GM19328 (cell line): ENCODE measurements at regions not wholly inside any gene's neighbourhood (a gene's known extent, or its start where the extent isn't known, plus 50 kb on each side); places are given as distances from the start of the nearest gene placed in this dataset.
"Not testable (repeated sequence)": the region's sequence is repeated elsewhere in the genome, so short reads cannot be mapped to it uniquely, and the experiment has no call there.

ENCODE experiments used
- ATAC-seq: cut with Tn5 transposase; IDR thresholded peaks from one replicate; pipeline ENCODE4 v1.9.1; 2021; ENCODE audit warnings: mild to moderate bottlenecking, moderate library complexity; ENCODE audit not compliant: unreplicated experiment

DNA sequence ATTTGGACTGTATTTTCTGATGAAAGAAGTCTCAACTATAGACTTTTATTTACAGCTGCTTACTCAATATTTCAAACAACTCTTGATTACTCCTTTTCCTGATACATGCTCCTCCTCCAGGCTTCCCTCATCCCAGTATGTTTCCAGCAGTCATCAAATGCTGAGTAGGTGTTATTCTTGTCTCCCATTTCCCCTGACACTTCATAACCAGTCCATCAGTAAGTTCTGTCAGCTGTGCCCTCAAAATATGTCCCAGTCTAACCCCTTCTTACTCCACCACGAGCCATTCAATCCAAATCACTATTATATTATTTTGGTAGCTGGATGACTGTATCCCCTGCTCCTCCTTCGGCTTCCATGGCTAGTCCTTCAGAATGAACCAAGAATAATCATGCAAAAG, 189.1 kb upstream of the DTNA start:
- no peak for ATAC-seq

- ATAC-seq: no peak
These were observed 187.5 kb upstream of the DTNA start for GRCh38 chr18:34522603-34523002.

DNA sequence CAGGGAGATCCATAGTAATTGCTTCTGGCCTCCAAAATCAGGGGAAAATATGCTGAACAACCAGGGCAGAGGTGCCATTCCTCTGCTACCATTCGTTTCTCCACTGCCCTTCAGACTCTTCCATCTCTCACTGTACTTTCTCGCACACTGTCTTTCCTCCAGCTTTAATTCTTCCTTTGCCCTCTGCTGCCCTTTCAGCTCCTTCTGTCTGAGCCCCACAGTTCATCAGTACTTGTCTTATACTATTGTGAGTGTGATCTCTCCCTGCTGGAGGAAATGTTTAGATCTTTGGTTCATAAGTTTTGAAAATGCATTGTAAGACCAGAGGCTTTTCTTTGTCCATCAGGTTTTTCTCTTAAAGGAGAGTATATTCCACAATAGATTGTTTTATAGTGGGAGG, 184.9 kb upstream of the DTNA start:
- ATAC-seq: no peak

DNA sequence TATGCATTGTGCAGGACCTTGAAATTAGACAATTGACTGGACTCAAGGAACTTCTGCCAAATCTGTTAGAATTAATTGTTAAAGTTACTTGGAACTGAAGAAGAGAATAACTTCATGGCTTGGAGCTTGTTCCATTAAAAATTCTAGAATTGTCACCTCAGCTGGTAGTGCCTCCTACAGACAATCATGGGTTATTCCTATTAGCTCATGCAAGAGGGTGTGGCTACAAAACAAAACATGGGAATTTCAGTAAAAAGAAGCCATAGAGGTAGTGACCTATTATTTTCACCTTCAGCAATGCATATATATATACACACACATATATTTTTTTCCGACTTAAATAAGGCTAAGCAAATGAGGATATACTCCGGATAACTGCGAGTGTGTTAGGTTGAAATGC, 181.9 kb upstream of the DTNA start:
- no peak for ATAC-seq

DNA sequence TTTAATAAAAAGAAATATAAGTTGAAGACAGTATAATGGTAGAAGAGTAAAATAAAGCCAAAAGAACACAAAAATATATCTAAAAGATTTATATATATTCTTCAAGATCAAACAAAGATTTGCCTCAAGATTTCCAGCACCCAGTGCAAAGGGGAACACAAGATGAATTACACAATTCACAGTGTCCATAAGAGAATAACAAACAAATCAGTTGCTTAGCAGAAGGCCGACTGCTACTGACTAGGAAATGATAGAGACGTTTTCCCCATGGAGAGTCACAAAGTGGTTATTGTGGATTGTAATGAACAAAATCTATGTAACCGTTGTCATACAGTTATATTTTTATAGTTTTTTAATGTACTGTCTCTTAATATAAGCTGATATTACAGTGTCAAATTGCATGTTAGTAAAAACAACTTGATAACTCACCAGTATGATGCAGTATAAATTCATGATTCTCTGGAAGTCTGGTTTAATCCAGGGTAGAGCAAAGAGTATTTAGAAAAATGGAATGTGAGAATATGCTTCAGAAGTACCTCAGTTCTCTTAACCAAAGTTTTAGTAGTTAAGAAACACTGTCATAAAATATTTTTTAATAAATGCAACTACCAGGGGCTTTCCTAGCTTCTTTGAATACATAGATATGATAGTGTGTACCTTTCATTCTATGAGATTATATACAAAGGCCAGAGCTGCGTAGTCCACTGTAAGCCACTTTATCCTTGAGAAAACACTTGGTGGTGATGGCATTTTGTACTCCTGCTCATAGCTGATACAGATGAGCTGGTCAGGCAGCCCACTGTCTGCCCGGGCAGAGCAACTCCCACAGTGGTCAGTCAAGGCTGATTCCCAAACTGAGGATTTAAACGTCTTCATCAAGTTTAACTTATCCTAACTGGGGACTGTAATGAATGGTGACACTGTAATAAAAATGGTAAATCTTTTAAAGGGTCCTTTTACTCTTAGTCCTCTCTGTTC, 180.5 kb upstream of the DTNA start:
- ATAC-seq: no peak

- ATAC-seq: no peak
These were observed 179.0 kb upstream of the DTNA start for GRCh38 chr18:34531110-34531509.

DNA sequence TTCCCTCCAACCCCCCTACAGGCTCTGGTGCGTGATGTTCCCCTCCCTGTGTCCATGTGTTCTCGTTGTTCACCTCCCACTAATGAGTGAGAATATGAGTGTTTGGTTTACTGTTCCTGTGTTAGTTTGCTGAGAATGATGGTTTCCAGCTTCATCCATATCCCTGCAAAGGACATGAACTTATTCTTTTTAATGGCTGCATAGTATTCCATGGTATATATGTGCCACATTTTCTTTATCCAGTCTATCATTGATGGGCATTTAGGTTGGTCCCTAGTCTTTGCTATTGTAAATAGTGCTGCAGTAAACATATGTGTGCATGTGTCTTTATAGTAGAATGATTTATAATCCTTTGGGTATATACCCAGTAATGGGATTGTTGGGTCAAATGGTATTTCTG, 175.5 kb upstream of the DTNA start:
- not testable (repeated sequence) for ATAC-seq

- ATAC-seq: no peak
These were observed 169.2 kb upstream of the DTNA start for GRCh38 chr18:34540897-34541296.

- no peak for ATAC-seq
These were observed 167.5 kb upstream of the DTNA start for GRCh38 chr18:34542625-34543024.

DNA sequence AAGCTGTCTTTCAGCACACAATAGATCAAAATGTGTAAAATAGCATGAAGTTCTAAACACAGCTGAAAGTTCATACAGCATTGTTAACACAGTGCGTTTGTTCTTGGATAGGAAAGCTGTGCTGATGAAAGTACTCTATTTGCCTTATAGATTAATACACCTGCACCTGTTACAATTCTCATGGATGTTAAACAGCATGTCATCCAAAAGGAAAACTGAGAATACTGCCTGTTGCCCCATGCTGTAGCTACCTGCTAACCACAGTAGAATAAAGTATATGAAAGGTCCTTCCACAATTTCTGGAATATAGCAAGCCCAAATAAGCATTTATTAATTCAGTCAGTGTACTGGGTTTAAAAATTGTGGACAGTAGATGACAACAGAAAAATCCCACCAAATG, 166.7 kb upstream of the DTNA start:
- no peak for ATAC-seq

- ATAC-seq: no peak
These were observed 166.2 kb upstream of the DTNA start for GRCh38 chr18:34543945-34544344.

GRCh38 chr18:34544930-34545329, 165.2 kb upstream of the DTNA start:
- no peak for ATAC-seq

GRCh38 chr18:34548120-34548972, 161.8 kb upstream of the DTNA start:
- no peak for ATAC-seq

- ATAC-seq: no peak
These were observed 161.2 kb upstream of the DTNA start for GRCh38 chr18:34548973-34549294.

DNA sequence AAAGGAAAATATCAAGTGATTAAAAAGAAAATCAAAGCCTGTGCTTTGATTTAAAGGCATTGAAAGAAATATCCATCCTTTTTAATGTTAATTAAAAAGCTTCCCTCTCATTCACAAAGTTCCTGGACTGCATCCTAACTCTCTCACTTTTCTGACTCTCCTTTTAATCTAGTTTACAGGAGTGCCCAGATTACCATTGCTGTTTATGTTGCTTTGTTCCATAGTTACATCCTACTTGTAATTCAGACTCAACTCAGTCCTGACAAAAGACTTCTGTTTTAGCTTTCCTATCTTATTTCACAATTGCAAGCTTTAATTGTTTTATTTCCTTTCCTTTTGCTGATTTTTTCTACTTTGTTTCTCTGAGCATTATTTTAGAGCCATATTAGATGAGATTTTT, 160.7 kb upstream of the DTNA start:
- ATAC-seq: no peak

DNA sequence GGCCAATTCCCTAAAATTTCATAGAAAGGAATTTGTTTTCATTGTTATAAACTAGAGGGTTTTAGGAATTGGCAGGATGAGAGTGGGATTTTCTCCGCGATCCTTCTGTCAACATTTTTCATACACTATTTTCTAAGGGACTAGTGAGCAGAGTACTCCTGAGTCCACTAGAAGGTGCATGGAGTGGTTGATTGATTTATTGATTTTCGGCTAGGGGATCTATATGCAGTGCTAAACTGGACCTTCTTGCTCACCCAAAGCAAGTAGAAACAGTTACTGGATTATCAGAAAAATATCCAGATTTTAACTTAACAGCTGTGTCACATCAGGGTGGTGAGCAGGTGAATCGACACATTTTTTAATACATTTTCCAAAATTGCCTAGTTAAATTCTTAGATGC, 159.9 kb upstream of the DTNA start:
- ATAC-seq: no peak

DNA sequence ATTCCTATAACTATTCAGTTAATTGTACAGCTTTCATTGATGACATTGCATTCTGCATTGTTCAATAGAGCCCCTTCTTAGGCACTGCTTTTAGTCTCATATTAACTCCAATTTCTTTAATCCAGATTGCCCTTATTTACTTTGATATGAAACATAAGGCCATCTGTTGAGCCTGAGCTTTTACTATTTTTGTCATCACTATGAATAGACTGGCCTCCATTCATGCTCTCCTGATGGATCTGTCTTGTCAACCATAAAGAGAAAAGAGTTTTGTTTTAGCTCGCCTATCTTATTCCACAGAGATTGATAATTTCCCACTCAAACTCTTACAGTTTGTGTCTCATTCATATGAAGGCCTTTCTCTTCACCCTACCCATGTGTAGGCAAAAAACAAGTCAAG, 159.2 kb upstream of the DTNA start:
- ATAC-seq: no peak

DNA sequence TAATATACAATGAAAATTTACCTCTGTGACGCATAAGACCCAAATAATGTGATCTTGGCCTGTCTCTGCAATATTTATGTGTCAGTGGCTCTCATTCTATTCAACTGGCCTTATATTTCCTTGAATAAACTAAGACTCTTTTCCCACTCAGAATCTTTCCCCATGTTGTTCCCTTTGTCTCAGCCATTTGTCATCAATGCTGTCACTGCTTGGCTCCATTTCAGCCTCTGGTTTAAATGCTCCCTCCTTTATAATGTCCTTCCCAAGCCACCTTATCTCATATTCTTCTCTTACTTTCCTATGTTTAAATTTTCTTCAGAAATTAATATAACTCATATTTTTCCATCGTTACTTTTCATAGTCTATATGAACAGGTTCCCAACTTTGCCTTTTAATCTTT, 158.3 kb upstream of the DTNA start:
- ATAC-seq: no peak

DNA sequence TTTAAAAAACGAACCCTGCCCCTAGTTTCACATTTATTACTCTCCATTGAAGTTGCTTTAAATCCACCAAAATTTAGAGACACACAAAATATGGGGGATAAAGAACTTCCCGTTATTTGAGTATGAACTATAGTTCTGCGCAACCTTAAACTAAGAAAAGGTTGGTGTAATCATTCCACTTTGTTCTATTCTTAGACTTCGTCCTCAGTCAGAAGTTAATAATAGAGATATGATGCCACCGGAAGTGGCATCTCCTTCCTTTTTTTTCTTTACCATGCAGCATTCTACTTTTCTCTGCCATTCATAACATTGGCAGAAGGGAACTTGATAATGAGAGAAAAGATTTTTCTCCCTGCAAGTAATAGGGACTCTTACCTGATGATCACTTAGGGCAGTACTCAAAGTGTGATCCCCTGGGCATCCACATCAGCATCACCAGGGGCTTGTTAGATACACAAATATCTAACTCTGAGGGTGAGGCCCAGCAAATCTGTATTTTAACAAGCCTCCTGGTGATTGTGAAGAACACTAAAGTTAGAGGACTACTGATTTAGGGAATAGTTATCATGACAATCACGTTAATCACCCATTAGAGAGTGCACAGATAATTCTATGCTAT, 147.7 kb upstream of the DTNA start:
- no peak for ATAC-seq

DNA sequence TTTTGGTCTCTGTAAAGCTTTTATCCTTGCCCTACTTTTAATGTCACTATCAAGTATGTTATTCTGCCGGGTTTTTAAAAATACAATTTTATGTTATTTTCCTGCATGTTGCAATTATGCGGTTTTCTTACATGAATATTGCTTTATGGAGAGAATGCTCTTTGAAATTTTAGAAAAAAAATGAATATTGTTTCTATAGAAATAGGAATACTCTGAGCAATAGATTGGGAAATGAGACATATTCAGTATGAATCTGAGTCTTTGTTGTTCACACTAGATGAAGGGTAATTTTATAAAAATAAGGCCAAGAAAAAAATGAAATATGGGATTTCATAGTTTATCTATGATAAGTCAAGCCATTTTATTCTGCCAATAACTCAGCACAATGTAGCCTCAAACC, 142.2 kb upstream of the DTNA start:
- ATAC-seq: no peak

DNA sequence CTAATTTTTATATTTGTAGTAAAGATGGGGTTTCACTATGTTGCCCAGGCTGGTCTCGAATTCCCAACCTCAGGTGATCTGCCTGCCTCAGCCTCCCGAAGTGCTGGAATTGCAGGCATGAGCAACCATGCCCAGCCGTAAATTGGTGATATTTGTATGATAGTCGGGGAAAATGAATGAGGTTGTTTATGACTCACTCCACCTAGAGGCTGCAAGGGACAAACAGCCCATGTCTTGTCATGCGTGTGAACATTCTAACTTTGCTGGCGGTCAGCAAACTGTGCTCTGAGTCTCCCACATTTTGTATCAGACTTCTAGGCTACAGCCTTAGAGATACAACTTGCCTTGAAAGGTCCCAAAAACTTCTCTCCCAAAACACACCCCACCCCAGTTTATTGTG, 133.5 kb upstream of the DTNA start:
- no peak for ATAC-seq

DNA sequence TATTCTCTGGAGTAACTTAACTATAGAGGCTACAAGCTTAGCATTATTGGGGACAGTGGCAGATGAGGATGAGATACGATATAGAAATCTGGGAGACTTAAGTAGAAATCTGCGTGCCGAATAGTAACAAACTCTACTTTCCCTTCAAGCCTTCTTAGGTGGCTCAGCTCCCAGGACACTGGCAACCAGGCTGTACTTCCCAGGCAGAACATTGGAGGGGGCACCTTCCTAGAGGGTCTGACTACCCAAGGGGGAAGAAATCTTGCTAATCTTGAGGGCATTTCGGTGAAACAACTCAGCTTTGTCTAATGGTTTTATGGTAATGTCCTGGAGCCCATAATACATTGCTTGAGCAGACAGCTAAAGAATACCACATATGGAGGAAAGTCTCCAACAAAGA, 126.2 kb upstream of the DTNA start:
- ATAC-seq: no peak
